Sigmoid colon (tissue), 6 donors: ENCODE measurements at regions not wholly inside any gene's neighbourhood (a gene's known extent, or its start where the extent isn't known, plus 50 kb on each side); places are given as distances from the start of the nearest gene placed in this dataset.
A peak's percentile ranks its signal among the peaks of the same experiment; 100 is the strongest.

ENCODE experiments used
- DNase-seq: peaks from one replicate; pipeline ENCODE4 v3.0.0-alpha.2; 2019
- H3K27ac ChIP-seq, 4 donors: fragments of 200-600 bp; sonication (generic); one replicate each; pipeline ENCODE4 v1.5.1; 2016 to 2019; ENCODE audit warnings: mild to moderate bottlenecking in 1 of 4
- H3K27me3 ChIP-seq, 3 donors: fragments of 200-600 bp; sonication (generic); one replicate each; pipeline ENCODE4 v1.5.1; 2019; ENCODE audit warnings: mild to moderate bottlenecking in 1 of 3
- H3K36me3 ChIP-seq, 4 donors: fragments of 200-600 bp; sonication (generic); one replicate each; pipeline ENCODE4 v1.5.1; 2016 to 2019
- H3K4me1 ChIP-seq, 4 donors: fragments of 200-600 bp; sonication (generic); one replicate each; pipeline ENCODE4 v1.5.1; 2017 to 2019
- H3K4me3 ChIP-seq, 4 donors: fragments of 200-600 bp; sonication (generic); one replicate each; pipeline ENCODE4 v1.5.1; 2017 to 2019; ENCODE audit warnings: mild to moderate bottlenecking in 2 of 4, moderate library complexity in 1 of 4
- H3K9me3 ChIP-seq, 4 donors: fragments of 200-600 bp in 3 of 4; sonication (generic) in 3 of 4; one replicate each; pipeline versions ENCODE4 v1.5.1 to v1.6.1; 2013 to 2019
- EP300 ChIP-seq, 4 donors: sonication (generic); formaldehyde crosslinking; IDR thresholded peaks; one replicate each; pipeline ENCODE4 v1.6.1; 2017; ENCODE audit warnings: antibody characterized with exemption in 4 of 4
- POLR2A ChIP-seq, 2 donors: fragments of 450-650 bp; IDR thresholded peaks; one replicate each; pipeline ENCODE4 v1.6.1; 2016; ENCODE audit warnings: antibody characterized with exemption in 2 of 2, mild to moderate bottlenecking in 2 of 2, moderate library complexity in 2 of 2
- POLR2AphosphoS5 ChIP-seq, 4 donors: sonication (generic); formaldehyde crosslinking; IDR thresholded peaks; one replicate each; pipeline ENCODE4 v1.6.1; 2017; ENCODE audit warnings: antibody characterized with exemption in 4 of 4
- WGBS, 2 donors: extraction: QIAGEN DNeasy Blood & Tissue Kit; methylation state at CpG; one replicate each; pipeline ENCODE4 v1.1.7; 2013; 5-methylcytosine and 5-hydroxymethylcytosine counted together
- intact Hi-C: fragments of 100-400 bp; cut with DNase I; formaldehyde crosslinking; loops from one replicate; pipeline ENCODE4 v1.15.1; 2023
- TF ChIP-seq, protein P1 (sequence below), 4 experiments: fragments of 450-650 bp in 3 of 4; fragments of 200-600 bp in 1 of 4; IDR thresholded peaks; one replicate each; pipeline ENCODE4 v1.5.1; 2016 to 2019; ENCODE audit warnings: antibody characterized with exemption in 4 of 4, mild to moderate bottlenecking in 3 of 4, moderate library complexity in 2 of 4
- donor health status: healthy with polysubstance abuse.
- donor health status: healthy.

DNA sequence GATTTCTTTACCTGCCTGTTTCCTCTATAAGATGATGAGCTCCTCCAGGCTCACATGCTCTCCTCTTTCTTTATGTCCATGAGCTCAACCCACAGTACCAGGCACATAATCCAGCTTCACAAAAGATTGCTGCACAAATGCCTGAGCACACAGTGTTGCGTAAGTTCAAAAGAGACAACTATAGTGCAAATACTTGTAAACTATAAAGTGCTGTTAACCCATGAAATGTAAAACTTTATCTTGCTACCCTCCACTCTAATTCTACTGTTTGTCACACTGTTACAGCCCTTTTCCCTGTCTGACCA is 101.0 kb upstream of the LPP start:
- intact Hi-C loops, result loop anchor here (2.0 to 10.0 kb wide), 9 partner anchors 100 to 896 kb away; no protein-coding TSS in a partner anchor
- 48 to 77% methylated on average over 1 of the region's 1 CpG for WGBS, 2 donors

DNA sequence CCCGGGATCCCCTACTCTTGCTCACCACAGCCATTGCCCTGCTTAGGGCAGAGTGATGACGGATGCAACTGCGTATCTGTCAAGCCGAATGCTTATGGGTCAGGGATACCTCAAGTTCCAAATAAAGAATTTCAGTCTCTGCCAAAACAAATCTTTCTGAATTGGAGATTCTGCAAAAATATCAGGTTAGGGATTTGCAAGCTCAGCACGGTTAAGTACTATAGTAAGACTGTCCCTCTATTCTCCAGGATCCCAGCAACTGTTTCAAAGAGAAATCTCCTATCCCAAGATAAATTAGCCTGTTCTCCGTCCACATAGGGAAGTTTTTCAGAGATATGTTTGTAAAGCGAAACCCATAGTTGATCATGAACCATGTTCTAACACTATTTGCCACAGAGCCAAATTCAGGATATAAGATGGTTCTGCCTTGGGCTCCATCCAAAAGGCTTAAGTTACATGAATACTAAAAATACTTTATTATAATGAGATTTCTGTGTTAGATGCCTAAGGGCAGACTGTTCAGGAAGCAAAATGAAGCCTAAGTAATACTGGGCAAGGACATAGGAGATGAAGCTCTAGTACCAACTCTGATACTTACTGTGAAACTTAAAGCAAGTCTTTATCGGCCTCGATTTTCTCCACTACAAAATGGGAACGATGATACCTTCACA is 100.1 kb upstream of the LPP start:
- no peaks in the 10 kb centered on the region for H3K36me3 ChIP-seq
- H3K27me3 ChIP-seq, result no peaks in the 10 kb centered on the region
- peak overlapping the region; percentile 87 to 96 (median 90) for H3K27ac ChIP-seq
- DNase-seq, result no peak
- H3K9me3 ChIP-seq, result no peaks in the 10 kb centered on the region
- no peak overlapping the region for H3K4me3 ChIP-seq
- TF ChIP-seq POLR2AphosphoS5 (IDR thresholded peaks at IDR 0.05) (no peak), POLR2A (IDR thresholded peaks at IDR 0.05) (no peak), EP300 (IDR thresholded peaks at IDR 0.05) (no peak)
- TF ChIP-seq, protein P1, sequence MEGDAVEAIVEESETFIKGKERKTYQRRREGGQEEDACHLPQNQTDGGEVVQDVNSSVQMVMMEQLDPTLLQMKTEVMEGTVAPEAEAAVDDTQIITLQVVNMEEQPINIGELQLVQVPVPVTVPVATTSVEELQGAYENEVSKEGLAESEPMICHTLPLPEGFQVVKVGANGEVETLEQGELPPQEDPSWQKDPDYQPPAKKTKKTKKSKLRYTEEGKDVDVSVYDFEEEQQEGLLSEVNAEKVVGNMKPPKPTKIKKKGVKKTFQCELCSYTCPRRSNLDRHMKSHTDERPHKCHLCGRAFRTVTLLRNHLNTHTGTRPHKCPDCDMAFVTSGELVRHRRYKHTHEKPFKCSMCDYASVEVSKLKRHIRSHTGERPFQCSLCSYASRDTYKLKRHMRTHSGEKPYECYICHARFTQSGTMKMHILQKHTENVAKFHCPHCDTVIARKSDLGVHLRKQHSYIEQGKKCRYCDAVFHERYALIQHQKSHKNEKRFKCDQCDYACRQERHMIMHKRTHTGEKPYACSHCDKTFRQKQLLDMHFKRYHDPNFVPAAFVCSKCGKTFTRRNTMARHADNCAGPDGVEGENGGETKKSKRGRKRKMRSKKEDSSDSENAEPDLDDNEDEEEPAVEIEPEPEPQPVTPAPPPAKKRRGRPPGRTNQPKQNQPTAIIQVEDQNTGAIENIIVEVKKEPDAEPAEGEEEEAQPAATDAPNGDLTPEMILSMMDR (IDR thresholded peaks at IDR 0.05), result no peak
- H3K4me1 ChIP-seq, result peaks cover 0 to 38% (median 37%) of the 10 kb centered on the region in 4 donors
- WGBS, 2 donors, result 95 to 96% methylated on average over 10 of the region's 10 CpGs
- intact Hi-C loops, result loop anchor here (2.0 to 10.0 kb wide), 9 partner anchors 99 to 895 kb away; no protein-coding TSS in a partner anchor

More for the DNA sequence above, 101.0 kb upstream of the LPP start:
- no peaks in the 10 kb centered on the region for H3K9me3 ChIP-seq
- H3K27ac ChIP-seq, result peak overlapping the region; percentile 87 to 96 (median 90)
- TF ChIP-seq POLR2AphosphoS5 (IDR thresholded peaks at IDR 0.05) (no peak), POLR2A (IDR thresholded peaks at IDR 0.05) (no peak), EP300 (IDR thresholded peaks at IDR 0.05) (no peak)
- TF ChIP-seq, protein P1 (IDR thresholded peaks at IDR 0.05), result no peak
- peaks cover 0 to 38% (median 37%) of the 10 kb centered on the region in 4 donors for H3K4me1 ChIP-seq
- no peaks in the 10 kb centered on the region for H3K36me3 ChIP-seq
- H3K4me3 ChIP-seq, result no peak overlapping the region
- H3K27me3 ChIP-seq, result no peaks in the 10 kb centered on the region
- DNase-seq, result no peak

DNA sequence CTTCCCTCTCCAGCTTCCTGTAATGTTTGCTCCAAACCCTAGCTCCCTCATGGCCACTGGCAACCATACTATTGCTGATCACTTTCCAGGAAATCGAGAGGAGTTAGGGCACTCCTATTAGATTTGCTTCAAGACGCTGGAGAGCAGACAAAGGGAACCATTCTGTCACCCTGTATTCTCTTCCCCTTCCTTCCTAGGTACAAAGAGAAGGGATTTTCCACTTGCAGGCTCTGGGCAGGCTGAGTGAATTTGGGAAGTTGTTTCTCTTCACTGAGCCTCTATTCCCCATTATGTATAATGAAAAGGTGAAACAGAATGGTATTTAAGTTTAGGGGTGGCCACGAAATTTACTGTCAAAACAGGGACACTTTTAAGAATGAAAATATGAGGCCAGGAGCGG is 99.4 kb upstream of the LPP start:
- DNase-seq, result no peak
- intact Hi-C loops, result loop anchor here (5.0 to 10.0 kb wide), 6 partner anchors 142 to 570 kb away; no protein-coding TSS in a partner anchor
- Histone ChIP-seq H3K27ac (peak overlapping the region; percentile 87 to 96 (median 90)), H3K9me3 (no peaks in the 10 kb centered on the region), H3K27me3 (no peaks in the 10 kb centered on the region), H3K4me1 (peaks cover 0 to 41% (median 37%) of the 10 kb centered on the region in 4 donors), H3K4me3 (no peak overlapping the region), H3K36me3 (no peaks in the 10 kb centered on the region)
- TF ChIP-seq, protein P1 (IDR thresholded peaks at IDR 0.05), result no peak
- TF ChIP-seq EP300 (IDR thresholded peaks at IDR 0.05) (no peak), POLR2A (IDR thresholded peaks at IDR 0.05) (no peak), POLR2AphosphoS5 (IDR thresholded peaks at IDR 0.05) (no peak)
- 89 to 90% methylated on average over 4 of the region's 4 CpGs for WGBS, 2 donors

DNA sequence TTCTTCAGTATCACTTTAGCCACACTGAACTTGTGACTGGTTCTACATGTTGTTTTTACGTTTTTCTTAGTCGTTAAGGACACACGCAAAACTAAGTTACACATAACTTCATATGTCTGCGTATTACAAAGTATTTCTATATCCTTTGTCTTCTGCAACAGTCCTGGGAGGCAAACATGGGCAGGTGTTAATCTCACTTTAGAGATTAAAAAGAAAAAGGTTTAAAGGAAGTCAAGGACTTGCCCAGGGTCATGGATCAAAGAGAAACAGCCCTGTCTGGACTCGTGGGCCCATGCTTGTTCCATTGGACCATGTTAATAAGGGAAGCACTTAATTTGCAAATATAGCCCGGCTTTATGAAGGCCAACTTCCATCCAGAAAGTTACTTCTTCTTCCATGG is 98.6 kb upstream of the LPP start:
- no peak for DNase-seq
- Histone ChIP-seq H3K4me1 (peaks cover 0 to 43% (median 37%) of the 10 kb centered on the region in 4 donors), H3K36me3 (no peaks in the 10 kb centered on the region), H3K9me3 (no peaks in the 10 kb centered on the region), H3K4me3 (no peak overlapping the region), H3K27me3 (no peaks in the 10 kb centered on the region), H3K27ac (no peak overlapping the region)
- 88 to 93% methylated on average over 6 of the region's 6 CpGs for WGBS, 2 donors
- intact Hi-C loops, result loop anchor here (10.0 kb wide), 3 partner anchors 269 to 569 kb away; no protein-coding TSS in a partner anchor
- TF ChIP-seq EP300 (IDR thresholded peaks at IDR 0.05), result no peak
- TF ChIP-seq, protein P1 (IDR thresholded peaks at IDR 0.05), result no peak
- TF ChIP-seq POLR2AphosphoS5 (IDR thresholded peaks at IDR 0.05), result no peak
- TF ChIP-seq POLR2A (IDR thresholded peaks at IDR 0.05), result no peak
